ENCODE measurements at regions not wholly inside any gene's neighbourhood (a gene's known extent, or its start where the extent isn't known, plus 50 kb on each side); places are given as distances from the start of the nearest gene placed in this dataset.

DNA sequence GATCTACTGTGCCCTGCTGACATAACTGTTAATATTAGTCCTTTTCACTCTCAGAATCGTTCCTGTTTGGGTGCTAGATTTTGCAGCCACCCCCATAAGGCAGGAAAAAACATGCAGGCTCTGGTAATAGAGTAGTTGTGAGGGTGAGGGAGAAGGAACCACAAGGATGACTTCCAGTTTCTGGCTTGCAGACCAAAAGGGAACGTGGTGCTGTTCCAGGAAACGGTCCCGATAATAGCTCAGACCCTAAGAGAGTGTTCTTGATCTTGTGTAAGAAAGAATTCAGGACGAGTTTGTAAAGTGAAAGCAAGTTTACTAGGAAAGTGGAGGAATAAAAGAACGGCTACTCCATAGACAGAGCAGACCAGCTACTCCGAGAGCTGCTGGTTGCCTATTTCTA lies 50.7 kb upstream of the RHOU start:
- DNase-seq (ENCODE audit: low read depth) = no peak
- no peak overlapping the region for H3K4me3 ChIP-seq (ENCODE audit: low read depth, low read length)
- TF ChIP-seq, protein P1, sequence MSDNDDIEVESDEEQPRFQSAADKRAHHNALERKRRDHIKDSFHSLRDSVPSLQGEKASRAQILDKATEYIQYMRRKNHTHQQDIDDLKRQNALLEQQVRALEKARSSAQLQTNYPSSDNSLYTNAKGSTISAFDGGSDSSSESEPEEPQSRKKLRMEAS (IDR thresholded peaks at IDR 0.05; ENCODE audit: low read depth, low read length) = no peak
- no peak for TF ChIP-seq MYC (IDR thresholded peaks at IDR 0.05; ENCODE audit: low read depth, low read length)
- TF ChIP-seq, protein P2, sequence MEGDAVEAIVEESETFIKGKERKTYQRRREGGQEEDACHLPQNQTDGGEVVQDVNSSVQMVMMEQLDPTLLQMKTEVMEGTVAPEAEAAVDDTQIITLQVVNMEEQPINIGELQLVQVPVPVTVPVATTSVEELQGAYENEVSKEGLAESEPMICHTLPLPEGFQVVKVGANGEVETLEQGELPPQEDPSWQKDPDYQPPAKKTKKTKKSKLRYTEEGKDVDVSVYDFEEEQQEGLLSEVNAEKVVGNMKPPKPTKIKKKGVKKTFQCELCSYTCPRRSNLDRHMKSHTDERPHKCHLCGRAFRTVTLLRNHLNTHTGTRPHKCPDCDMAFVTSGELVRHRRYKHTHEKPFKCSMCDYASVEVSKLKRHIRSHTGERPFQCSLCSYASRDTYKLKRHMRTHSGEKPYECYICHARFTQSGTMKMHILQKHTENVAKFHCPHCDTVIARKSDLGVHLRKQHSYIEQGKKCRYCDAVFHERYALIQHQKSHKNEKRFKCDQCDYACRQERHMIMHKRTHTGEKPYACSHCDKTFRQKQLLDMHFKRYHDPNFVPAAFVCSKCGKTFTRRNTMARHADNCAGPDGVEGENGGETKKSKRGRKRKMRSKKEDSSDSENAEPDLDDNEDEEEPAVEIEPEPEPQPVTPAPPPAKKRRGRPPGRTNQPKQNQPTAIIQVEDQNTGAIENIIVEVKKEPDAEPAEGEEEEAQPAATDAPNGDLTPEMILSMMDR (IDR thresholded peaks at IDR 0.05; ENCODE audit: low read depth, low read length) = no peak

DNA sequence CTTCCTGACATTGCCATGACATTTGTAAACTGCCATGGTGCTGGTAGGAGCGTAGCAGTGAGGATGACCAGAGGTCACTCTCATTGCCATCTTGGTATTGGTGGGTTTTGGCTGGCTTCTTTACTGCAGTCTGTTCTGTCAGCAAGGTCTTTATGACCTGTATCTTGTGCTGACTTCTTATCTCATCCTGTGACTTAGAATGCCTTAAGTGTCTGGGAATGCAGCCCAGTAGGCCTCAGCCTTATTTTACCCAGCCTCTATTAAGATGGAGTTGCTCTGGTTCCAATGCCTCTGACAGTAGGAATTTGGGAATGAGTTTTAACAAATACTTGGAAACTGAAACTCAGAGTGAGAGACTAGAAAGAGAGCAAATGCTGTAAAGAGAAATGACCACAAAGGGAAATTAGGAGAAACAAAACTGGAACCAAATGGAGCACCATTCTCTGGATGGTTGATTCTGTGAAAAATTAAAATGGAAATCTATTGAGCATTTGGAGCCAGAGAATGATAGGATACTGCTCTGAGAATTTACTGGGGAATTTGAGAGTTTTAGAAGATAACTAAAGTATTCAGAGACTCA lies 50.1 kb upstream of the RHOU start:
- TF ChIP-seq POLR2A (IDR thresholded peaks at IDR 0.05; ENCODE audit: extremely low read depth, insufficient read length) = no peak
- TF ChIP-seq MYC (IDR thresholded peaks at IDR 0.05; ENCODE audit: low read depth, low read length) = no peak
- TF ChIP-seq, protein P1 (IDR thresholded peaks at IDR 0.05; ENCODE audit: low read depth, low read length) = no peak
- TF ChIP-seq, protein P2 (IDR thresholded peaks at IDR 0.05; ENCODE audit: low read depth, low read length) = no peak
- no peak for DNase-seq (ENCODE audit: low read depth)
- no peak overlapping the region for H3K4me3 ChIP-seq (ENCODE audit: low read depth, low read length)
